K562 (cell line): ENCODE measurements at regions not wholly inside any gene's neighbourhood (a gene's known extent, or its start where the extent isn't known, plus 50 kb on each side); places are given as distances from the start of the nearest gene placed in this dataset.

Experiments used
- GABPA ChIP-seq: fragments of 200-800 bp; sonication (Bioruptor generic); conservative IDR thresholded peaks from 2 replicates; pipeline ENCODE4 v1.6.1; 2016; ENCODE audit warnings: low read depth, missing genetic modification characterization, missing compliant biosample characterization
- HDAC8 ChIP-seq: fragments of 450-650 bp; IDR thresholded peaks from 2 replicates; pipeline ENCODE4 v1.6.1; 2016; ENCODE audit warnings: mild to moderate bottlenecking, missing genetic modification characterization, moderate library complexity, missing compliant biosample characterization
- MGA ChIP-seq: fragments of 450-650 bp; IDR thresholded peaks from 2 replicates; pipeline ENCODE4 v1.6.1; 2016; ENCODE audit warnings: mild to moderate bottlenecking, moderate library complexity

- no peak for TF ChIP-seq HDAC8 (tag)
- no peak for TF ChIP-seq MGA
- no peak for TF ChIP-seq GABPA (tag)
Measured at GRCh38 chr2:192983173-192983572, 788.4 kb upstream of the TMEFF2 start (continued).
